Activated CD4-positive, alpha-beta T cell treated with anti-CD3 and anti-CD28 coated beads for 36 hours (primary cell): ENCODE measurements at regions not wholly inside any gene's neighbourhood (a gene's known extent, or its start where the extent isn't known, plus 50 kb on each side); places are given as distances from the start of the nearest gene placed in this dataset.
A peak's percentile ranks its signal among the peaks of the same experiment; 100 is the strongest.

Experiments
- ATAC-seq: fragments of 200-7000 bp; cut with Tn5 transposase; one replicate; pipeline ENCODE4 v1.10.0; 2021; ENCODE audit warnings: mild to moderate bottlenecking, moderate library complexity
- CTCF ChIA-PET: fragments of 350-600 bp; sonication (Branson Sonifier 250); formaldehyde crosslinking; loops from one replicate; lab custom pipeline; 2021; ENCODE audit warnings: antibody characterized with exemption; lab: Charles Lee
- POLR2A ChIA-PET: fragments of 350-600 bp; sonication (Branson Sonifier 250); formaldehyde crosslinking; loops from one replicate; lab custom pipeline; 2021; ENCODE audit warnings: antibody characterized with exemption, inconsistent platforms; lab: Charles Lee
- DNase-seq: peaks from one replicate; pipeline ENCODE4 v3.0.0-alpha.2; 2020
- H3K27ac Mint-ChIP-seq: one replicate; pipeline ENCODE4 v1.8.0; 2021; ENCODE audit warnings: mixed read lengths
- H3K27me3 Mint-ChIP-seq: one replicate; pipeline ENCODE4 v1.8.0; 2021; ENCODE audit warnings: mixed read lengths
- H3K36me3 Mint-ChIP-seq: one replicate; pipeline ENCODE4 v1.8.0; 2021; ENCODE audit warnings: low read depth, mixed read lengths
- H3K4me1 Mint-ChIP-seq: one replicate; pipeline ENCODE4 v1.8.0; 2021; ENCODE audit warnings: mixed read lengths
- H3K4me3 Mint-ChIP-seq: one replicate; pipeline ENCODE4 v1.8.0; 2021; ENCODE audit warnings: mild to moderate bottlenecking, moderate library complexity, mixed read lengths
- H3K9me3 Mint-ChIP-seq: one replicate; pipeline ENCODE4 v1.8.0; 2021; ENCODE audit warnings: low read depth, mixed read lengths
- intact Hi-C, 2 experiments: fragments of 100-400 bp; cut with DNase I in 1 of 2; cut with micrococcal nuclease in 1 of 2; formaldehyde crosslinking; loops; one replicate each; pipeline versions ENCODE4 v1.14.2 to v1.15.1; 2022 to 2024; cut with DNase I, micrococcal nuclease

- Mint-ChIP-seq H3K27ac (no peak overlapping the region), H3K27me3 (no peaks in the 10 kb centered on the region), H3K36me3 (no peaks in the 10 kb centered on the region), H3K4me3 (no peak overlapping the region), H3K4me1 (no peaks in the 10 kb centered on the region), H3K9me3 (no peaks in the 10 kb centered on the region)
- DNase-seq (no peak), ATAC-seq (no peak)
- intact Hi-C loops = no loop called here
- ChIA-PET CTCF (no interaction called here), POLR2A (no interaction called here)
Observed at GRCh38 chr15:37720267-37720666, 214.2 kb upstream of the TMCO5A start.

- Mint-ChIP-seq H3K9me3 (no peaks in the 10 kb centered on the region), H3K27me3 (no peaks in the 10 kb centered on the region), H3K27ac (no peak overlapping the region), H3K4me1 (no peaks in the 10 kb centered on the region), H3K36me3 (no peaks in the 10 kb centered on the region), H3K4me3 (no peak overlapping the region)
- ATAC-seq = no peak
- no peak for DNase-seq
- ChIA-PET POLR2A (no interaction called here), CTCF (interaction anchor here (0.6 to 0.8 kb wide), 2 partner anchors 190 to 1370 kb away, joined by 3 to 4 read pairs; no protein-coding TSS in a partner anchor)
- intact Hi-C loops = no loop called here
Observed at GRCh38 chr15:37731146-37731746, 203.2 kb upstream of the TMCO5A start.

- ATAC-seq (no peak), DNase-seq (no peak)
- Mint-ChIP-seq H3K4me1 (no peaks in the 10 kb centered on the region), H3K27me3 (no peaks in the 10 kb centered on the region), H3K9me3 (no peaks in the 10 kb centered on the region), H3K27ac (no peak overlapping the region), H3K36me3 (no peaks in the 10 kb centered on the region), H3K4me3 (no peak overlapping the region)
- intact Hi-C loops = no loop called here
- POLR2A ChIA-PET = no interaction called here
- CTCF ChIA-PET = no interaction called here
Observed at GRCh38 chr15:37733628-37734027, 200.8 kb upstream of the TMCO5A start.

- Mint-ChIP-seq H3K4me3 (no peak overlapping the region), H3K4me1 (no peaks in the 10 kb centered on the region), H3K27me3 (peaks cover 2% of the 10 kb centered on the region), H3K9me3 (peaks cover 3% of the 10 kb centered on the region), H3K36me3 (no peaks in the 10 kb centered on the region), H3K27ac (no peak overlapping the region)
- intact Hi-C loops = loop anchor here in 1 of 2 experiments (10.0 kb wide), 1 partner anchor 64 kb away; no protein-coding TSS in a partner anchor
- no peak for ATAC-seq
- CTCF ChIA-PET = interaction anchor here (1.4 kb wide), 1 partner anchor 24 kb away, joined by 3 read pairs; no protein-coding TSS in a partner anchor
- POLR2A ChIA-PET = no interaction called here
- no peak for DNase-seq
Observed at GRCh38 chr15:37740623-37741141, 193.8 kb upstream of the TMCO5A start.

GRCh38 chr15:37743826-37744225 is 190.6 kb upstream of the TMCO5A start:
- Mint-ChIP-seq H3K4me3 (no peak overlapping the region), H3K27ac (no peak overlapping the region), H3K36me3 (no peaks in the 10 kb centered on the region), H3K27me3 (peaks cover 2% of the 10 kb centered on the region), H3K4me1 (no peaks in the 10 kb centered on the region), H3K9me3 (peaks cover 8% of the 10 kb centered on the region)
- no peak for DNase-seq
- CTCF ChIA-PET = no interaction called here
- intact Hi-C loops = loop anchor here in 1 of 2 experiments (10.0 kb wide), 1 partner anchor 61 kb away; no protein-coding TSS in a partner anchor
- POLR2A ChIA-PET = no interaction called here
- no peak for ATAC-seq

- DNase-seq (no peak), ATAC-seq (no peak)
- peaks cover 2% of the 10 kb centered on the region for H3K27me3 Mint-ChIP-seq
- ChIA-PET CTCF (no interaction called here), POLR2A (no interaction called here)
- H3K36me3 Mint-ChIP-seq = no peaks in the 10 kb centered on the region
- no peak overlapping the region for H3K4me3 Mint-ChIP-seq
- no peaks in the 10 kb centered on the region for H3K4me1 Mint-ChIP-seq
- H3K27ac Mint-ChIP-seq = no peak overlapping the region
- peaks cover 8% of the 10 kb centered on the region for H3K9me3 Mint-ChIP-seq
- intact Hi-C loops = loop anchor here in 1 of 2 experiments (10.0 kb wide), 1 partner anchor 60 kb away; no protein-coding TSS in a partner anchor
Observed at GRCh38 chr15:37744521-37744920, 189.9 kb upstream of the TMCO5A start.

- Mint-ChIP-seq H3K9me3 (peaks cover 5% of the 10 kb centered on the region), H3K36me3 (no peaks in the 10 kb centered on the region), H3K4me1 (no peaks in the 10 kb centered on the region), H3K4me3 (no peak overlapping the region), H3K27me3 (peaks cover 2% of the 10 kb centered on the region), H3K27ac (no peak overlapping the region)
- POLR2A ChIA-PET = no interaction called here
- intact Hi-C loops = no loop called here
- DNase-seq (no peak), ATAC-seq (no peak)
- CTCF ChIA-PET = no interaction called here
Observed at GRCh38 chr15:37751401-37751800, 183.0 kb upstream of the TMCO5A start.

- CTCF ChIA-PET = no interaction called here
- Mint-ChIP-seq H3K27ac (no peak overlapping the region), H3K4me1 (no peaks in the 10 kb centered on the region), H3K36me3 (no peaks in the 10 kb centered on the region), H3K9me3 (no peaks in the 10 kb centered on the region), H3K4me3 (no peak overlapping the region), H3K27me3 (peaks cover 2% of the 10 kb centered on the region)
- ATAC-seq (no peak), DNase-seq (no peak)
- POLR2A ChIA-PET = no interaction called here
- intact Hi-C loops = no loop called here
Observed at GRCh38 chr15:37756407-37756806, 178.0 kb upstream of the TMCO5A start.

GRCh38 chr15:37758412-37758811 is 176.0 kb upstream of the TMCO5A start:
- intact Hi-C loops = no loop called here
- ATAC-seq (no peak), DNase-seq (no peak)
- no peak overlapping the region for H3K4me3 Mint-ChIP-seq
- POLR2A ChIA-PET = no interaction called here
- CTCF ChIA-PET = no interaction called here
- H3K4me1 Mint-ChIP-seq = no peaks in the 10 kb centered on the region
- no peaks in the 10 kb centered on the region for H3K9me3 Mint-ChIP-seq
- H3K27ac Mint-ChIP-seq = no peak overlapping the region
- H3K36me3 Mint-ChIP-seq = no peaks in the 10 kb centered on the region
- H3K27me3 Mint-ChIP-seq = peaks cover 2% of the 10 kb centered on the region

- Mint-ChIP-seq H3K27me3 (peaks cover 2% of the 10 kb centered on the region), H3K4me1 (peaks cover 5% of the 10 kb centered on the region), H3K4me3 (no peak overlapping the region), H3K9me3 (no peaks in the 10 kb centered on the region), H3K36me3 (no peaks in the 10 kb centered on the region), H3K27ac (no peak overlapping the region)
- ChIA-PET CTCF (interaction anchor here (0.6 to 1.4 kb wide), 12 partner anchors 17 to 843 kb away, joined by 3 to 5 read pairs (median 3); no protein-coding TSS in a partner anchor), POLR2A (no interaction called here)
- peak; percentile 79 for ATAC-seq
- DNase-seq = peak; percentile 48
- intact Hi-C loops = loop anchor here in 1 of 2 experiments (2.0 to 5.0 kb wide), 2 partner anchors 116 to 588 kb away; no protein-coding TSS in a partner anchor
Observed at GRCh38 chr15:37764733-37765191, 169.7 kb upstream of the TMCO5A start.

GRCh38 chr15:37765786-37766185 is 168.7 kb upstream of the TMCO5A start:
- ATAC-seq = no peak
- intact Hi-C loops = loop anchor here in 1 of 2 experiments (2.0 to 5.0 kb wide), 2 partner anchors 115 to 587 kb away; no protein-coding TSS in a partner anchor
- POLR2A ChIA-PET = no interaction called here
- peak; percentile 7 for DNase-seq
- H3K36me3 Mint-ChIP-seq = no peaks in the 10 kb centered on the region
- peaks cover 5% of the 10 kb centered on the region for H3K4me1 Mint-ChIP-seq
- no peak overlapping the region for H3K27ac Mint-ChIP-seq
- CTCF ChIA-PET = interaction anchor here (1.4 kb wide), 1 partner anchor 23 kb away, joined by 3 read pairs; no protein-coding TSS in a partner anchor
- no peak overlapping the region for H3K4me3 Mint-ChIP-seq
- H3K9me3 Mint-ChIP-seq = no peaks in the 10 kb centered on the region
- H3K27me3 Mint-ChIP-seq = peaks cover 2% of the 10 kb centered on the region
